A549 (cell line): ENCODE measurements at regions not wholly inside any gene's neighbourhood (a gene's known extent, or its start where the extent isn't known, plus 50 kb on each side); places are given as distances from the start of the nearest gene placed in this dataset.

Experiments used
- CHD2 ChIP-seq: fragments of 150-350 bp; IDR thresholded peaks from 2 replicates; pipeline ENCODE4 v1.6.1; 2014; ENCODE audit warnings: low read length; ENCODE audit not compliant: partially characterized antibody
- FOSL2 ChIP-seq, 2 experiments: fragments of 450-650 bp in 1 of 2; fragments of >200 bp in 1 of 2; sonication (Bioruptor Twin) in 1 of 2; formaldehyde crosslinking; IDR thresholded peaks; 2 replicates each; pipeline versions ENCODE4 v1.5.0 to v1.6.1; 2016 to 2020; ENCODE audit warnings: mild to moderate bottlenecking in 1 of 2, moderate library complexity in 1 of 2
- JUN ChIP-seq, 2 experiments: fragments of >200 bp; sonication (Bioruptor Twin); formaldehyde crosslinking; IDR thresholded peaks; 2 replicates in 1 of 2; 3 replicates in 1 of 2; pipeline ENCODE4 v1.6.1; 2016 to 2017
- JUNB ChIP-seq: fragments of >200 bp; sonication (Bioruptor Twin); formaldehyde crosslinking; IDR thresholded peaks from 2 replicates; pipeline ENCODE4 v1.6.1; 2016
- NR3C1 ChIP-seq: fragments of >200 bp; sonication (Bioruptor Twin); formaldehyde crosslinking; IDR thresholded peaks from 3 replicates; pipeline ENCODE4 v1.6.1; 2017
- PHF8 ChIP-seq: fragments of 200-600 bp; sonication (generic); IDR thresholded peaks from 2 replicates; pipeline ENCODE4 v1.6.1; 2016; ENCODE audit warnings: low read depth, mild to moderate bottlenecking, antibody characterized with exemption, moderate library complexity, borderline replicate concordance
- POLR2A ChIP-seq: IDR thresholded peaks from 2 replicates; pipeline ENCODE4 v1.6.1; 2012; ENCODE audit warnings: mild to moderate bottlenecking, low read length
- RAD21 ChIP-seq, 2 experiments: fragments of >200 bp in 1 of 2; sonication (Bioruptor Twin) in 1 of 2; formaldehyde crosslinking in 1 of 2; IDR thresholded peaks in 1 of 2; conservative IDR thresholded peaks in 1 of 2; 2 replicates in 1 of 2; 3 replicates in 1 of 2; pipeline ENCODE4 v1.6.1; 2012 to 2018; ENCODE audit warnings: inconsistent platforms in 1 of 2
- TF ChIP-seq, protein P1 (sequence below): fragments of 450-650 bp; IDR thresholded peaks from 2 replicates; pipeline ENCODE4 v1.6.1; 2014; ENCODE audit warnings: antibody characterized with exemption
- TF ChIP-seq, protein P2 (sequence below): fragments of >200 bp; sonication (Bioruptor Twin); formaldehyde crosslinking; IDR thresholded peaks from 3 replicates; pipeline ENCODE4 v1.5.1; 2016
- TF ChIP-seq, protein P3 (sequence below): fragments of 150-350 bp; IDR thresholded peaks from 2 replicates; pipeline ENCODE4 v1.6.1; 2014; ENCODE audit warnings: low read depth, mild to moderate bottlenecking, low read length

DNA sequence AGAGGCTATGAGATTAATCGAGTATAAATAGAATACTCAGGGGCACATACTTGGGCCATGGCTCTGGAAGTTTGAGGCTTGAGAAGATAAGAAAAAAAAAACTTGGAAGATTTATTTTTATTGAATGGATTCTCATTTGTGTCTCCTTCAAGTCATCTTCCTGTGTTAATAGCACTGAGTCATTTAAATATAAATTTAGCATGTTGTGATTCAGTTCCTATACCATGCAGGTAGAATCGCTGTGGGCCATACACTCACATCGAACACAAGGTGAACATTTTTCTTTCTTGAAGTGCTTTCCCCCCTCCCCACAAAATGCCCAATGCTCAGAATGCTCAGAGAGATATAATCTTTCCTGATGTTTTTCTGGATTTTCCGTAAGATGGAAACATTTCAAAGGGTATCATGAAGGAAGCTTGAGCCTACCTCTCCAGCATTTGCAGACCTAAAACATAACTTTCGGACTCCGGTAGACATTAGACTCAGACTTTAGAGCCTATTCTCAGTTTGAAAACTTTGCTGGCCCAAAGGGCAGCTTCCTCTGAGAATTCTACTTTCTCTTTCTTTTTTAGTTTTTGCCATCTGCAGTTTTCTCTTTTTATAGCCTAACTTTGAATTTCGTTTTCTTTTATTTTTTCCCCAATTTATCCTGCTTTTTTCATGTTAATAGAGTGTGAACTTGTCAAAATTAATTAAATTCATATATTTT is 737.6 kb upstream of the NUDT12 start:
- TF ChIP-seq, protein P1, sequence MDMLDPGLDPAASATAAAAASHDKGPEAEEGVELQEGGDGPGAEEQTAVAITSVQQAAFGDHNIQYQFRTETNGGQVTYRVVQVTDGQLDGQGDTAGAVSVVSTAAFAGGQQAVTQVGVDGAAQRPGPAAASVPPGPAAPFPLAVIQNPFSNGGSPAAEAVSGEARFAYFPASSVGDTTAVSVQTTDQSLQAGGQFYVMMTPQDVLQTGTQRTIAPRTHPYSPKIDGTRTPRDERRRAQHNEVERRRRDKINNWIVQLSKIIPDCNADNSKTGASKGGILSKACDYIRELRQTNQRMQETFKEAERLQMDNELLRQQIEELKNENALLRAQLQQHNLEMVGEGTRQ, result no peak
- TF ChIP-seq, protein P2, sequence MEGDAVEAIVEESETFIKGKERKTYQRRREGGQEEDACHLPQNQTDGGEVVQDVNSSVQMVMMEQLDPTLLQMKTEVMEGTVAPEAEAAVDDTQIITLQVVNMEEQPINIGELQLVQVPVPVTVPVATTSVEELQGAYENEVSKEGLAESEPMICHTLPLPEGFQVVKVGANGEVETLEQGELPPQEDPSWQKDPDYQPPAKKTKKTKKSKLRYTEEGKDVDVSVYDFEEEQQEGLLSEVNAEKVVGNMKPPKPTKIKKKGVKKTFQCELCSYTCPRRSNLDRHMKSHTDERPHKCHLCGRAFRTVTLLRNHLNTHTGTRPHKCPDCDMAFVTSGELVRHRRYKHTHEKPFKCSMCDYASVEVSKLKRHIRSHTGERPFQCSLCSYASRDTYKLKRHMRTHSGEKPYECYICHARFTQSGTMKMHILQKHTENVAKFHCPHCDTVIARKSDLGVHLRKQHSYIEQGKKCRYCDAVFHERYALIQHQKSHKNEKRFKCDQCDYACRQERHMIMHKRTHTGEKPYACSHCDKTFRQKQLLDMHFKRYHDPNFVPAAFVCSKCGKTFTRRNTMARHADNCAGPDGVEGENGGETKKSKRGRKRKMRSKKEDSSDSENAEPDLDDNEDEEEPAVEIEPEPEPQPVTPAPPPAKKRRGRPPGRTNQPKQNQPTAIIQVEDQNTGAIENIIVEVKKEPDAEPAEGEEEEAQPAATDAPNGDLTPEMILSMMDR, result no peak
- TF ChIP-seq JUNB (no peak), CHD2 (no peak), FOSL2 (IDR thresholded peaks at IDR 0.05) (no peak), FOSL2 (CRISPR knock-in tag; IDR thresholded peaks at IDR 0.05) (no peak), JUN (IDR thresholded peaks at IDR 0.05) (no peak), POLR2A (no peak), NR3C1 (no peak), RAD21 (conservative IDR thresholded peaks at IDR 0.05 in 1 of 2, IDR thresholded peaks at IDR 0.05 in 1 of 2) (no peak), PHF8 (no peak)
- TF ChIP-seq, protein P3, sequence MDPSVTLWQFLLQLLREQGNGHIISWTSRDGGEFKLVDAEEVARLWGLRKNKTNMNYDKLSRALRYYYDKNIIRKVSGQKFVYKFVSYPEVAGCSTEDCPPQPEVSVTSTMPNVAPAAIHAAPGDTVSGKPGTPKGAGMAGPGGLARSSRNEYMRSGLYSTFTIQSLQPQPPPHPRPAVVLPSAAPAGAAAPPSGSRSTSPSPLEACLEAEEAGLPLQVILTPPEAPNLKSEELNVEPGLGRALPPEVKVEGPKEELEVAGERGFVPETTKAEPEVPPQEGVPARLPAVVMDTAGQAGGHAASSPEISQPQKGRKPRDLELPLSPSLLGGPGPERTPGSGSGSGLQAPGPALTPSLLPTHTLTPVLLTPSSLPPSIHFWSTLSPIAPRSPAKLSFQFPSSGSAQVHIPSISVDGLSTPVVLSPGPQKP, result no peak
